ENCODE measurements at regions not wholly inside any gene's neighbourhood (a gene's known extent, or its start where the extent isn't known, plus 50 kb on each side); places are given as distances from the start of the nearest gene placed in this dataset.

- Histone ChIP-seq H3K4me3 (no peak overlapping the region), H3K4me1 (ENCODE audit: control insufficient read depth in 1 of 2, low read depth in 2 of 2) (no peaks in the 10 kb centered on the region), H3K9me3 (no peaks in the 10 kb centered on the region), H3K36me3 (no peaks in the 10 kb centered on the region), H3K27ac (no peak overlapping the region), H3K27me3 (replicated peaks; ENCODE audit: insufficient read depth) (no peaks in the 10 kb centered on the region)
- no peak for ATAC-seq (ENCODE audit: insufficient number of reproducible peaks, low FRiP score, low read depth)
- no peak for TF ChIP-seq CTCF (IDR thresholded peaks at IDR 0.05)
- no peak for DNase-seq (ENCODE audit: low spot score)
Observed at GRCh38 chr2:2914252-2914651, 463.4 kb downstream of the EIPR1 start.

DNA sequence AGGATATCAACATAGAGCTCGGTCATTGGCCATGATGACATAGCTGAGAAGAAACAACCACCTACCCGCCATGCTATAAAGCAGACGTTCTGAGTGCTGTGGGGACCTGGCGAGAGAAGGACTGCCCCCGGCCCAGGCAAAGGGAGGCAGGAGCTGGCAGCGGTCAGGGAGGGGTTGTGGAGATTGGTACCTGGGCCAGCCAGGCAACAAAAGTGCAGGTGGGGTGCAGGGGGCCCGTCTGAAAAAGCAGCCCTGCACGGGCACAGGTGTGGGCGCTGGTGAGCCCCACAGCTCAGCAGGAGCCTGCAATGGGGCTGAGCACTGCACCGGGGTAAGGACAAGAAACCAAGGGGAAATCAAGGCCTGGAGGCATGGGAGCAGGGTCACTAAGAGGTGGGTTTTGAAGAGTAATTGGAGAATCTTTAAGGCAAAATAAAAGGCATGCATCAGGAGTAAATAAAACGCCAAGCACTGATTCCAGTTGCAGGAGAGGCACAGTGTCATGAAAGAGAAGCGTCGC, 464.0 kb downstream of the EIPR1 start:
- ATAC-seq (ENCODE audit: insufficient number of reproducible peaks, low FRiP score, low read depth) (no peak), DNase-seq (ENCODE audit: low spot score) (no peak)
- Histone ChIP-seq H3K36me3 (no peaks in the 10 kb centered on the region), H3K4me1 (ENCODE audit: control insufficient read depth in 1 of 2, low read depth in 2 of 2) (no peaks in the 10 kb centered on the region), H3K27me3 (replicated peaks; ENCODE audit: insufficient read depth) (no peaks in the 10 kb centered on the region), H3K4me3 (no peak overlapping the region), H3K9me3 (no peaks in the 10 kb centered on the region), H3K27ac (no peak overlapping the region)
- no peak for TF ChIP-seq CTCF (IDR thresholded peaks at IDR 0.05)

DNA sequence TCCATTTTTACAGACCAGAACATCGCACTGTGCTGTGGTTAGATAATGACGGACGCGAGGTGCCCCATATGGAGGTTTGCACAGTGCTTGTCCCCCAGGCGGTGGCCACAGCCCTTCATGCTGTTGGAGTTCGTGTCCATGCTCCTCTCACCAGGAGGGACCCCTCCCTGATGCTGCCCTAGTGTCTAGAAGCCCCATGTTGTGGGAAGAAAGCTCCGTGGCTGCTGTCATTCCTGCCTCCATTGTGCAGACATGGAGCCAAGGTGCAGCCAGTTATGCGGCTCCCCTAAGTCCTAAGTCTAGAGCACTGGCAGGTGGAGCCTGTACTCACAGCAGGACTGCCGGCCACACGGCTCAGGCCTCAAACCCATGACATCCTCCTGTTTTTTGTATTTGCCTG, 464.9 kb downstream of the EIPR1 start:
- ATAC-seq (ENCODE audit: insufficient number of reproducible peaks, low FRiP score, low read depth) (no peak), DNase-seq (ENCODE audit: low spot score) (no peak)
- no peak for TF ChIP-seq CTCF (IDR thresholded peaks at IDR 0.05)

DNA sequence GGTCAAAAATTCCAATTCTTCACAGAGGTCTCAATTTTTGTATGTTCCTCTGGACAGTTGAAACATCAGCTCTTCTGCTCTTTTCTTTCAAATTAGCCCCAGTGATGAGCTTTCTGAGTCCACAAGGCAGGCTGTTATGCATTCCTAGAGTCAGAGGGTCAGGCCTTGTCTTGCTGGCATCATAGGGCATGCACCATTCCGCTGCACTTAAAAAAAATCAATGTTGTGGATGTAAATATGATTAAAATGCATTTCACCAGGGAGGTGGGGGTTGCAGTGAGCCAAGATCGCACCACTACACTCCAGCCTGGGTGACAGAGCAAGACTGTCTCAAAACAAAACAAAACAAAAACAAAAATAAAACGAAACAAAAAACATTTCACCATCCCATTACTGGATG, 465.3 kb downstream of the EIPR1 start:
- TF ChIP-seq CTCF (IDR thresholded peaks at IDR 0.05): no peak
- Histone ChIP-seq H3K36me3 (no peaks in the 10 kb centered on the region), H3K4me3 (no peak overlapping the region), H3K27me3 (replicated peaks; ENCODE audit: insufficient read depth) (no peaks in the 10 kb centered on the region), H3K4me1 (ENCODE audit: control insufficient read depth in 1 of 2, low read depth in 2 of 2) (no peaks in the 10 kb centered on the region), H3K9me3 (no peaks in the 10 kb centered on the region), H3K27ac (no peak overlapping the region)
- DNase-seq (ENCODE audit: low spot score) (no peak), ATAC-seq (ENCODE audit: insufficient number of reproducible peaks, low FRiP score, low read depth) (no peak)

More for the DNA sequence above, 464.9 kb downstream of the EIPR1 start:
- Histone ChIP-seq H3K9me3 (no peaks in the 10 kb centered on the region), H3K4me1 (ENCODE audit: control insufficient read depth in 1 of 2, low read depth in 2 of 2) (no peaks in the 10 kb centered on the region), H3K36me3 (no peaks in the 10 kb centered on the region), H3K4me3 (no peak overlapping the region), H3K27ac (no peak overlapping the region), H3K27me3 (replicated peaks; ENCODE audit: insufficient read depth) (no peaks in the 10 kb centered on the region)

DNA sequence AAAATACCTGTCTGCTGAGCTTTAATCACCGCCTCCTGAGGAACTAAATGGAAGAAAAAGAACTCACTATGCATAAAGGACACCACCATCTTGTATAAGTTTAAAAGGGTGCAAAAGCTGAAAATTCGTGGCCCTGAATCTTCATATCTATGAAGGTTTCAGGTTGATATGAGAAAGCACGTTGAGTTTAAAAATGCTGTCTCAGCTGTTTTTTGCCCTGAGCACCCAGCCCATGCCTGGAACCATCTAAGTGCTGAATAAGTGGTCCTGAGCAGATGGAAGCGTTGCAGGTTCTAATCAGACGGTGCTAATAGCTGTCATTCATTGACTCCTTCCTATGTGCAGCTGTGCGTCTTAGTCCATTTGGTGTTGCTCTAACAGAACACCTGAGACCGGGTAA, 467.4 kb downstream of the EIPR1 start:
- ATAC-seq (ENCODE audit: insufficient number of reproducible peaks, low FRiP score, low read depth) (no peak), DNase-seq (ENCODE audit: low spot score) (no peak)
- Histone ChIP-seq H3K4me1 (ENCODE audit: control insufficient read depth in 1 of 2, low read depth in 2 of 2) (no peaks in the 10 kb centered on the region), H3K4me3 (no peak overlapping the region), H3K9me3 (no peaks in the 10 kb centered on the region), H3K27ac (no peak overlapping the region), H3K27me3 (replicated peaks; ENCODE audit: insufficient read depth) (no peaks in the 10 kb centered on the region), H3K36me3 (no peaks in the 10 kb centered on the region)
- no peak for TF ChIP-seq CTCF (IDR thresholded peaks at IDR 0.05)
